GM18502 (cell line): ENCODE measurements at regions not wholly inside any gene's neighbourhood (a gene's known extent, or its start where the extent isn't known, plus 50 kb on each side); places are given as distances from the start of the nearest gene placed in this dataset.
A peak's percentile ranks its signal among the peaks of the same experiment; 100 is the strongest.
"Not testable (repeated sequence)": the region's sequence is repeated elsewhere in the genome, so short reads cannot be mapped to it uniquely, and the experiment has no call there.

ENCODE experiments used
- ATAC-seq: cut with Tn5 transposase; IDR thresholded peaks from one replicate; pipeline ENCODE4 v1.9.1; 2021; ENCODE audit warnings: mild to moderate bottlenecking; ENCODE audit not compliant: unreplicated experiment, poor library complexity

DNA sequence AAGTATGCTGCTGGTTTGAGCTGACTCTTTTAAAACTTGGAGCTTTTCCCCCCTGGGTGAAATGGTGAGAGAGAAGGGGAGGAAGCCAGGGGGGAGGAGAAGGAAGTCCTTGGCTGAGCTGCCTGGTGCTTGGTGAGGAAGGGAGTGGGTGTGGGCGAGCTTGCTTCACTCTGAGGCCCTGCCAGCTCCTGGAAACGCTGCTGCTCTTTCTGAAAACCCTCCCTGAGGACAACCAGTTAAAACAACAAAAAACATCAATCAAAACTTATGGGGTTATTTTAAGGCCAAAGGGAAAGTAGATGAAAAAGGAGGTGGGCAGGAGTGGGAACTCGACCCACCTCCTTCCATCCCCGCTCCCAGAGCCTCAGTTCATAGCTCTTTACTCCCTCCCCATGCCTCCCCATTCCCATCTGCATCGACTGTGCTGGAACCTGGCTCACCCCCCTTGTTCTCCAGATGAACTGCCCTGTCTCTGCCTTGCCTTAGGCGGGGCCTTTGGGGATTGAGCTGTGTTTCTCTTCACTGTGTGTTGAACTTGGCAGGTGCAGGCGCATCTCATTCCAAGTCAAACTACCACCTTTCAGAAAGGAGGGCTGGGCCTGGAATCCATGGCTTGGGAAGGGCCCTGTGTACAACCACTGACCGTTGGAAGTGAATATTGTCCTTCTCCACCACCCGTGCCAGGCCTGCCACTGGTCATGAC is 166.1 kb downstream of the ZNF621 start:
- no peak for ATAC-seq

DNA sequence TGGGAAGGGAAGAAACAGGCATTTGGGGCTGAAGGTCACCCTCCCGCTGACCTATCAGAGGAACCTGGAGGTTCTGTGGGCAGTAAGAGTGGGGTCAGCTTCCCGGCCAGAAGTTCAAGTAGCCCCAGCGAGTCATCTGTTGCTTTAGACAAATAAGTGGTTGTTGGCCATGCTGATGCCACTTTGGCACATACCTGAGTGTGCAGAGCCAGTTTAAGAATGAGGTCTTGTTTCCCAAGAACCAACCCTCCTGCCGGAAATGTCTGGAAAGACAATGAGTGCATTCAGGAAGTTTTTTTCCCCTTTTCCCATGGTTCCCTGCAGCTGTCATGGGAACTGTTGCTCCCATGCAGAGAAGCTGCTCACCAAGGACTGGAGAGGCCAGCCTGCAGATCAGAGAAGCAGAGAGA is 166.7 kb downstream of the ZNF621 start:
- no peak for ATAC-seq

DNA sequence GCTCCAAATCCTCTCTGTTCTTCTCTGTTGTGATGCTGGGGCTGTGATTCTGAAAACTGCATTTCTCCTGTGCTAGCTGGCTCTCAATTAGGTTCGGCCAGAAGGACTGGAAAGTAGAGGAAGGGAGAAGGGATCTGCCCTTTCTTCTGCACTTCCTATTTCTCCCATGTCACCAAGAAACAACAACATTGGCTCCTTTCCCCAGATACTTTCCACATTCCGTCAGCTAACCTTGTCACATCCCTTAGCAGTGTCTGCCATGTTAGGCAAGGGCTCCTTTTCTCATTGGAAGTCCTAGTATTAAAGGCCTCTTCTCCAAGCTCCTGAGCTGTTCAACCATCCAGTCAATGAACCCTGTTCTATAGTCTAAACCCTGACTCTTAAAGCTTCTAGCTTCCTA is 171.1 kb downstream of the ZNF621 start:
- no peak for ATAC-seq

DNA sequence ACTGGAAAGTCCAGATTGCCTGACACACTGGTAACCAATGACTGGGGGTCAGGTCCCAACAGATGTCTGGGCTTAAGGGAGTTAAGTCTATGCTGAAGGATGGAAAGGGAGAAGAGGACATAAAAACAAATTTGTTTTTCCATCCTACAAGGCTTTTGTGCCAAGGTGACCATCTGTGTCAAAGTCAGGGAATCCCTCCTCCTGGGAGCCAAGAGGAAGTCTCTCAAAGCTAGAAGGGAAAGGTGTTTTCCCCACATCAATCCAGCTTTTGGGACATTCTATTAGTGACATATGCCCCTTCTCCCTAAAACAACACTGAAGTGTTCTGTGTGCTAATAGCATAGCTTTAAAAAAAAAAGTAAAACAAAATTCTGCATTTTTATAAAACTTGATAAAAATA is 173.9 kb downstream of the ZNF621 start:
- ATAC-seq = not testable (repeated sequence)

DNA sequence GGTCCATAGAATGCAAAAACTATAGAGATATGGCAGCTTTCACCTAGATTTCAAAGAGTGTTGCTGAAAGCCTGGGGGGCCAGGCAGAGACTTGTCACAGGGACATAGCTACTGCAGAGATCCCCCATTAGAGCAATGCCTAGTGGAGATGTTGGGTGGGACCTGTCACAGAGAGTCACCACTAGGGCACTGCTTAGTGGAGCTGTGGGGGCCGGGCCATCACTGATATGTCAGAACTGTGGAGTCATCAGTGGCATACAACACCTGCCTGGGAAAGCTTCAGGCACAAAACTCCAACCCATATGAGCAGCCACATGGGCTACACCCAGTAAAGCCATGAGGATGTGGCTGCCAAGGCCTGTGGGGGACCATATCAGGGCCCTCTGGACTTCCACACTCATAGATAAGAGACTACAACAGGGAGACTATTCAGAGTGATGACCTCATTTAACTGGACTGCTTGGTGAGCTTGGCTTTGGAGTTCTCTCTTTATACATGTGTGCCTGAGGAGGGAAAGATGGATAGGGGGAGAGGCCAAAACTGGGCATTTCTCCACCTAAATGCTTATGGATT is 176.3 kb downstream of the ZNF621 start:
- ATAC-seq = no peak

DNA sequence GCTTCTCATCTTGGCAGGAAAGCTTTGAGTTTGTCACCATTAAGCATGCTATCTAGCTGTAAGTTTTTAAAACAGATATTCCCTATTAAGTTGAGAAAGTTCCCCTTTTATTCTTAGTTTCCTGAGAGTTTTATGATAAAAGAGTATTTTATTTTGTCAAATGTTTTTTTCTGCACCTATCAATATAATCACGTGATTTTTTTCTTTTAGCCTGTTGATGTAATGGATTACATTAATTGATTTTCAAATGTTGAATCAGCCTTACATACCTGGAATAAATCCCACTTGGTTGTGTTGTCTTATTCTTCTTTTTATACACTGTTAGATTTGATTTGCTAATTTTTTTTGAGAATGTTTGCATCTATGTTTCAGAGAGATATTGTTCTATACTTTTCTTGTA is 179.5 kb downstream of the ZNF621 start:
- no peak for ATAC-seq

DNA sequence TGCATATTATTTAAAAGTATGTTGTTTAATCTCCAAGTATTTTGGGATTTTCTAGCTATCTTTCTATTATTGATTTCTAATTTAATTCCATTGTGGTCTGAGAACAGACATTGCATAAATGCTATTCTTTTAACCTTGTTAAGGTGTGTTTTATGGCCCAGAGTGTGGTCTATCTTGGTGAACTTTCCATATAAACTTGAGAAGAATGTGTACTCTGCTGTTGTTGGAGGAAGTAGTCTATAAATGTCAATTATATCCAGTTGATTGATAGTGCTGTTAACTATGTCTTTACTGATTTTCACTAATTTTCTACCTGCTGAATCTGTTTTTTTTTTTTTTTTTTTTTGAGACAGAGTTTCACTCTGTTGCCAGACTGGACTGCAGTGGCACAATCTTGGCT is 180.9 kb downstream of the ZNF621 start:
- ATAC-seq = no peak

DNA sequence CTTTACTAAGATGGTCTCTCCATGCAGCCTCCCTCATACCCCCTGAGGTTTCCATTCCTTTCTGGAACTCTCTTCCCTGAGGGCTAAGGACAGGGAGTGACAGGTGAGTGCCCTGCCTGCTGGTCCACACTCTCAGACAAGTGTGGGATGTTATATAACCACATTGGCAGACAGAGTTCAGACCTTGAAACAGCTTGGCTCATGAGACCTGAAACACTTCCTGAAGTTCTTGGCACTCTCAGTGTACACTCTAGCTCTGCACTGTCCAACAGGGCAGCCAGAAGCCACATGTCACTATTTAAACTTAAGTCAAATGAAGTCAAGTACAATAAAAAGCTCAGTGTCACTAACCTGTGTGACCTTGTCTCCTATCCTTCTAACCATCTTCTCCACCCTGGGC is 188.5 kb downstream of the ZNF621 start:
- ATAC-seq = no peak

DNA sequence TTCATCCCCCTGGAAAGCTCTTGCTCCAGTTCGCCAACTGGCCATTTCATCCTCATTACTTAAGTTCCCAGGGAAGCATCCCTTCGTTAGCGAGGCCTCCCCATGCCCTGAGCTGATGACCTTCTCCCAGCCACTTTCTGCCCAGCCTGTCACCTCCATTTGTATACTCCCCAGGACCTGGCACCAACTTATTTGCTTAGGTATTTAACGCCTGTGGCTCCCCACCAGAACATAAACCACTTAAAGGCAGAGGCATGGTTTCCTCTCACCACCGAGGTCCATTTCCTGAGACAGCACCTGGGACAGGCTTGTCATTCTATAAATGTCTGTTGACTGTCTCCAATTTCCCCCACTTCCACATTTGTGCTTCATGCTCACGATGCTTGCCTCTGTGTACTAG is 189.0 kb downstream of the ZNF621 start:
- peak; percentile 34 for ATAC-seq

DNA sequence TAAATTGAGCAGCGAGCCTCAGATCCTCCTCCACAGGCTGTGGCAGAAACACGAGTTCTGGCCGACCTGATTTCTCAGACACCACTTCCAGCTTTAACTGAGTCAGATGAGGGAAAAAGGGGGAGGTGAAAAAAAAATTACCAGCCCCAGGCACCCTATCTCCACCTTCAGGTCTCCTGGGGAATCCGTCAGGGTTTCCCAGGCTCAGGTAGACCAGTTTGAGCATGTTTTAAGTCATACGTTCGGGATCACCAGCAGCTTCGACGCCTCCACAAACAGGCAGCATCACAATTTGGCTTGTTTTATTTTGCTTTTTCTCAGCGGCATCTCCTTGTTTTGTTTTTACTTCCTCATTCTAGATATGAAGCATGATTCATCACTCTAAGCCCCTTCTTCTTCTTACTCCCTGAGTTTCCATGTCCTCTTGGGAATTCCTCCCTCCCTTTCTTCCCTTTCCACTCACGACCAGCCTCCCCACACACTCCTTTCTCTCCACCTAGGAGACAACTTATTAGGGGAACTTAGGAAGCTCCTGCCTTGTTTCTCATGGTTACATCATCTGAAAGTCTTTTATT is 190.1 kb downstream of the ZNF621 start:
- no peak for ATAC-seq

DNA sequence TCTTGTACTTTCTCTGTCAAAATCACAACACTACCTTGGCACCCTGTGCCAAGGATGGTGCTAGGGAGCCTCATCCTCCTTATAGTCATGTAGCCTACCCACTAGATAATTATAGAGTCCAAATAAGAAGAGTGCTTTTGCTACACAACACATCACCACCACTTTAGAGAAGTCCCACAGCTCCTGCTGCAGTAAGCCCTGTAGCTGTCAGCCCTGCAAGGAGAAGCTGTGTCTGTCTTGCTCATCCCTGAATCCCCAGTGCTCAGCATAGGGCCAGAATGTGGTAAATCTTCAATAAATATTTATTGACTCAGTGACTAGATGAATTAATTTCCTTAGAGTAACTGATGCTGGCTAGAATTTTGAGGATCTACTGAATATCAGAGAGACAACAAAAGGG is 190.8 kb downstream of the ZNF621 start:
- ATAC-seq = no peak

DNA sequence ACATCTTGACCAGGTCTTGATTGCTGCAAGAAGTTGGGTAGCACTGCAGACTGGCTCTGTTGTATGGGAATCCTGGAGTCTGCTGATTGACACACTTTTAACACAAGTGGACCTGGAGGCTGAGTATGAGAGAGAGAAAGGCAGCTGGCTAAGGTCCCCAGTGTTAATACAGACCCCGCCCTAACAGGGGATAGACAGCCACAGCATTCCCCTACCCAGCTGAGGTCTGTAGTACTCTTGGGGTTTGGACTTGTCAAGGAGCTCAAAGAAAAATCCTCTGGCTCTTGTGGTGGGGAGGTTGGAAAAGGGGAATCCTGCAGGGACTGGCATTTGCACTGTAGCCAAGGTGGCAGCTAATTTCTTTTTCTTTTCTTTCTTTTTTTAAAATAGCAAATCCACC is 192.7 kb downstream of the ZNF621 start:
- ATAC-seq = no peak

DNA sequence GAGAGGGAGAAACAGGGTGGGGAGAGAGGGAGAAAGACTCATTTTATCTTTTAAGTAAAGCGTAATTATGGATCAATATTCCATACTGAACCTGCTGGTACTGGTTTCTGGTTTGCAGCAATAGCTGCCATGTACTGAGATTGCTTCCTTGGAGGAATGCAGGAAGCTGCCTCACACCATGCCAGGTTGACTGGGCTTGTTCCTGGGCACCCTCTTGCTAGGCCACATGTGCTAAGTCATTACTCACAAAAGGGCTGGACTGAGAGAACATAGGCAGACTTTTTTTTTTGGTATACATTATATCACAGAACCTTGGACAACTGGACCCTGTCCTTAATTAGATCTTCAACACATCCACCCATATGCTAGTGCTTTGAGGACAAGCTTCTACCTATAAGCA is 193.4 kb downstream of the ZNF621 start:
- ATAC-seq = peak; percentile 37

DNA sequence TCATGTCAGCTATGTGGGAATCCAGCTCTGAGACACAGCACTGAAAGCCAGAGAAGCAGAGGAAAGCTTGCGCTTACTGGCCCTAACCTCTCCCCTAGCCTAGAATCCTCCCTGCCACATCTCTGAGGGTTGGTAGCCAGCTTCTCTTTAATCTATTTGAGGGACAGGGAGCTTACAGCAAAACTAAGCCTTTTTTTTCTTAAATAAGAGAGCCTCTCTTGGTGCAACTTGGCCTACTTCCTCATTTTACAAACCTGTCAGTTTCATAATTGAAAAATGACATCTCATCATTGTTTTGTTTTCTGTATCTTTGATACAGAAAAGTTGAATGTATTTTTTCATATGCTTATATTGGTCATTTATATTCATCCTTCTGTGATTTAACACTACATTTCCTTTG is 193.9 kb downstream of the ZNF621 start:
- peak; percentile 87 for ATAC-seq

DNA sequence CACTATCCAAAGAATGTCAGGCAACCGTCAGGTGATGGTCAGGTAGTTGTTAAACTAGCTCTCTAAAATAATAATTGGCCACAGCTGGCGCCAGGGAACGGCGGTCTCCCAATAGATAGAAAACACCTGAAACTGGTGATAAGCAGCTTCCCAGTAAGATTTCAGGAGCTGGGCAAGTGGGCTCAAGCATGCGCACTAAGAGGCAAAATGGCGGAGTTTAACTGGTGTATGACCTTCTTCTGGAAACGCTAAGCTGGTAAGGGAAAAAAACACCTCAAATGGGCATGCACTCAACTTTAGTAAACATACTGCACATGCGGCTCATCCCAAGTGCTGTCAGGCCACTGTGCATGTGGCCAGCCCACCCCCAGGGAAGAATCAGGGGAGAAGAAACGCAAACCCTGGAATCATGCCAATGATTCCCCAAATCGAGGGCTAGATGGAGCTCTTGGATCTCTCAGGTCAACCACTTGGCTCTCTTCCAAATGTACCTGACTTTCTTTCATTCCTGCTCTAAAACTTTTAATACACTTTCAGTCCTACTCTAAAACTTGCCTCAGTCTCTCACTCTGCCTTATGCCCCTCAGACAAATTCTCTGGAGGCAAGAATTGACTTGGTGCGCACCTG is 195.0 kb downstream of the ZNF621 start:
- no peak for ATAC-seq

DNA sequence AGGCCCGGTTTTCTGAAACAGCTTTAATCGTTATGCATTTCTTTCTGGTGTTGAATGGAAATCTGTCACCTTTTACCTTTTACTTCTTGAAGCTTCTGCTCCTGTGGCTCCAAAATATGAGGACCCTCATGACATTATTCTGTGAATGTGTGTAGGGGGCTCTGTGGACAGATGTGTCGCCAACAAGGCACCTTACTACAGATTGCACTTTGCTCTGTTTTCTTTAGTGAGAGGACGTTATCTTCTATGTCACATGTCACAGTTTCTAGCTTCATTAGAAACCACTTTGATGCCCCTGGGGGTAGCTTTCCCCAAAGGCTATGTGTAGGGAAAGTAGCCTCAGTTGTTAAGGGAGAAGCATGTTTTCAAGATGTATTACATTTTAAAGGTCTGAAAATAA is 195.6 kb downstream of the ZNF621 start:
- ATAC-seq = no peak

DNA sequence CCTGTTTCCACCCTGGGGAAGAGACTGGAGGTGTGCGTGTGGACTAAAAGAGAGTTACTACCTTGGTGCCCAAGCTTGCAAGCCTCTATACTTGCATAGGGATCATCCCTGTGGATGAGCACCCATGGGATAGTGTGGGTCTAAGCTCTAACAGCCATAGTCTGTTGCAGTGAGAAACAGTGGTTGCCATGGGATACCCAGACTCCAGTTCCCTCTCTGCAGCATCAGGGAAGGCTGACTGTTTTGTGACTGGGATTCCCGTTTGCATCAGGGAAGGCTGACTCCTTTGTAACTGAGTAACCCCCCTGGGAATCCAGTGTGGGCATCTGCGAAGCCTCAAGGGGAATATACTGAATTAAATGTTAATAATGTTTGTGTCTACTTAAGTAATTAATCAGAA is 196.1 kb downstream of the ZNF621 start:
- ATAC-seq = no peak

DNA sequence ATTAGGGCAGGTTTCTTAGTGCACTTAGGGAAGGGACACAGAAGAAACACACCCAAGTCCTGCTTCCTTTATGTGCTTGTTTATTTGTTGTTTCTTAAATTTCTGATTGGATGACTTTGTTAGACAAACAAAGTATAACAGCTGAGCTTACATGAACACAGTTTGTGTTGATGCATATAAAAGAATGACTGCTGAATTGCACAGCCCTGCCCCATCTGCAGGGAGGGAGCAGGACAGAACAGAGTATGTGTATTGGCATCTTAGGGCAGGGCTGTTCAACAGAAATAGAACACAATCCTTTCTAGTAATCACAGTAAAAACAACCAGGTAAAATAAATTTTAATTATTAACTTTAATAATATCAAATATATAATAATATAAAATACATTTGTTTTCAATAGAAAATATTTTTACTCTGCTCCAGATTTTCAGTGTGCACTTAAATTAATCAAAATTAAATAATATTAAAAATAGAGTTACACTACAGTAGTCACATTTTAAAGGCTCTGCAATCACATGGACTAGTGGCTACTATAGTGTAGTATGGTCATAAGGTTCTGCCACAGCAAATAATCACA is 198.4 kb downstream of the ZNF621 start:
- ATAC-seq = no peak

DNA sequence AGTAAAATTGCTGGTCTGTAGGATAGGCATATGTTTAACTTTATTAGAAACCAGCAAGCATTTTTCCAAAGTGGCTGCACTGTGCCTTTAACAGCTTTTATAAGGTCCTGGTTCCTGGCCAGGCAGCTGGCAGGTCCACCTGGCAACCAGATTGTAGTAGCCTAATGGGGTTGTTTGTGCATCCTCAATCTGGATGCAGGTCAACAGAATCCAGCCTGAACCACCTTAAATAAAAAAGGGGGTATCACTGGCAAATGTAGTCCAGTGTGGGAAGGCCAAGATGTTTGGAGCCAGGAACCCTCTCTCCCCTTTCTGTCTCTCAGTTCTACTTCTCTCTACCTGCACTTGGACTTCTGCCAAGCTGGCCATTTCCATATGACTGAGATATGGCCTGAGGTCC is 200.3 kb downstream of the ZNF621 start:
- no peak for ATAC-seq

DNA sequence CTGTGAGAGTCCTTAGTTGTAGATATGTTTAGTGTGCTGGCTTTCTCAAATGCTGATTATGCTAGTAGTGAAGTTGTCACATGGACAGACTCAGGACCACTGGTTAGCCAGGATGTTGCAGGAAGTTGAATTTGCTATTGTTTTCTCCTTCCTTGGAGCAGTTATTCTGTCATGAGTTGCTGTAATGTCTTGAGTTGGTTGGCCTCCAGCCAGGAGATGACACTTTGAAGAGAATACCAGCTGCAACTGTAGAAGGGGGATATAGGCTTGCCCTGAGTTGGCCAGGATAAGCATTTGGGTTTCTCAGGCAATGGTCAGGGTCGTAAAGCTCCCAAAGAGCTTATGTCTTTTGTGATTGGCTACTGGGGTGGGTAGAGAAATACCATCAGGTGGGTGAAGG is 206.7 kb downstream of the ZNF621 start:
- no peak for ATAC-seq

DNA sequence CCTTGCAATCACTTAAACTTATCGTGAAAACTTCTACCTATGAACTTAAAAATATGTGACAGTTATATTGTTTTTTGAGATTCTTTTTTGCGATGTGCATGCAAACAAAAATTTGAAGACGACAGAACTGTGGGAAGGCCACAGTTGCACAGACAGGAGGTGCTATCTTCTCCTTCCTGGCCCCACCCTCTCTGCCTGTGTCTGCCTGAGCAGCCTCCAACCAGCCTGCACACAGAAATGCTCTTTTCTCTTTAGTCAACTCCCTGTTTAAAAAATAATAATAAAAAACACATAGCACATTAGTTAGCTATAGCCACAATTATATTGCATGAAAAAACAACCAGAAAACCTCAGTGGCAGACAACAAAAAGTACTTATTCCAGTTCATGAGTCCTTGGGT is 212.2 kb downstream of the ZNF621 start:
- no peak for ATAC-seq
